ENCODE measurements at regions not wholly inside any gene's neighbourhood (a gene's known extent, or its start where the extent isn't known, plus 50 kb on each side); places are given as distances from the start of the nearest gene placed in this dataset.

DNA sequence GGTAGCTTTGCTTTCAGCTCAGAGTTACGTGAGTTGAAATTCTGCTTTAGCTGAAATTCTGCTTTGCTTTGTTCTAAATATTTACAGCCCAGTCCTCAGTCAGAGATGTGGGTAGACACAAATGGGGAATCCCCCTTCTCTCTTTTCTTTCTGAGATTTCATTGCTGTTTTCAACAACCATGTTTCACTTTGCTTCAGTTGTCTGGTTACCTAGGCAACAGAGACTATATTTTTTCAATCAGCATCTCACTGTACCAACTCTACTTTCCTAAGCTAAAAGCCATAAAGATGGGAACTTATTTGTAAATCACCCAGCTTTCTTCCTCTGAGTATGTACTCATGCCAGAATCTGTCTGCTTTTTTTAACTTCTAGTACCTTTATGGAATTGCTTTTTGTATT, 509.0 kb downstream of the OLFM4 start:
- no peak overlapping the region for H3K27ac ChIP-seq
- H3K27me3 ChIP-seq: no peaks in the 10 kb centered on the region
- H3K4me1 ChIP-seq: no peaks in the 10 kb centered on the region
- DNase-seq (ENCODE audit: extremely low spot score in 2 of 2): no peak
- intact Hi-C loops (cut with DNase I): no loop called here
- TF ChIP-seq POLR2AphosphoS5 (IDR thresholded peaks at IDR 0.05; ENCODE audit: insufficient read depth in 1 of 2, low read depth in 1 of 2) (no peak), POLR2A (IDR thresholded peaks at IDR 0.05) (no peak)
- TF ChIP-seq, protein P1, sequence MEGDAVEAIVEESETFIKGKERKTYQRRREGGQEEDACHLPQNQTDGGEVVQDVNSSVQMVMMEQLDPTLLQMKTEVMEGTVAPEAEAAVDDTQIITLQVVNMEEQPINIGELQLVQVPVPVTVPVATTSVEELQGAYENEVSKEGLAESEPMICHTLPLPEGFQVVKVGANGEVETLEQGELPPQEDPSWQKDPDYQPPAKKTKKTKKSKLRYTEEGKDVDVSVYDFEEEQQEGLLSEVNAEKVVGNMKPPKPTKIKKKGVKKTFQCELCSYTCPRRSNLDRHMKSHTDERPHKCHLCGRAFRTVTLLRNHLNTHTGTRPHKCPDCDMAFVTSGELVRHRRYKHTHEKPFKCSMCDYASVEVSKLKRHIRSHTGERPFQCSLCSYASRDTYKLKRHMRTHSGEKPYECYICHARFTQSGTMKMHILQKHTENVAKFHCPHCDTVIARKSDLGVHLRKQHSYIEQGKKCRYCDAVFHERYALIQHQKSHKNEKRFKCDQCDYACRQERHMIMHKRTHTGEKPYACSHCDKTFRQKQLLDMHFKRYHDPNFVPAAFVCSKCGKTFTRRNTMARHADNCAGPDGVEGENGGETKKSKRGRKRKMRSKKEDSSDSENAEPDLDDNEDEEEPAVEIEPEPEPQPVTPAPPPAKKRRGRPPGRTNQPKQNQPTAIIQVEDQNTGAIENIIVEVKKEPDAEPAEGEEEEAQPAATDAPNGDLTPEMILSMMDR (IDR thresholded peaks at IDR 0.05): no peak
- no peak overlapping the region for H3K4me3 ChIP-seq
- no peaks in the 10 kb centered on the region for H3K9me3 ChIP-seq
- H3K36me3 ChIP-seq: no peaks in the 10 kb centered on the region

DNA sequence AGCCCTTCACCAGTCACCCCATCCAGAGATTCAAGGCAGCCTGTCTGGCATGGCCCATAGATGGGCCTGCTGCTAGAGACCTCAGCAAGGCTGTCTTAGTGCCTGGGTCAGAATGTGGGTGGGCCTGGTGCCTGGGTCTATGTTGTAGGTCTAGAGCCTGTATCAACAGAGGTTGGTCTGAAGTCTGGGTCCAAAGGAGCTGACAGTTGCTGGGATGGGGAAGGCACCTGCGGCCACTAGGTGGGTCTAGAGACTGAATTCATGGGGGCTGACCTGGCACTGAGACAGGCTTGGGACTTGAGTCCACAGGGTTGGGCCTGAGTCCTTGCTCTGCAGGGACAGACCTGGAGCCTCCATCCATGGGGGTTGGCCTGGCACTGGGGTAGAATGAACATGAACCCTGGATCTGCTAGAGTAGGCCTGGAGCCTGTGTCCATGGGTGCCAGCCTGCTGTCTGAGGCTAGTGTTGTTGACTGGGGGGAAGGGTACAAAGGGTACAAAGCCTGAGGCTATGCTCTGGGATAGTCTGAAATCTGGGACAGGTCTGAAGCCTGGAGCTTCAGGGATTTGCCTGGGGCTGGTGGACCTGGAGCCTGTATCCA, 516.8 kb downstream of the OLFM4 start:
- Histone ChIP-seq H3K9me3 (no peaks in the 10 kb centered on the region), H3K4me1 (no peaks in the 10 kb centered on the region), H3K27me3 (no peaks in the 10 kb centered on the region), H3K27ac (no peak overlapping the region), H3K36me3 (no peaks in the 10 kb centered on the region), H3K4me3 (no peak overlapping the region)
- TF ChIP-seq POLR2A (IDR thresholded peaks at IDR 0.05) (no peak), POLR2AphosphoS5 (IDR thresholded peaks at IDR 0.05; ENCODE audit: insufficient read depth in 1 of 2, low read depth in 1 of 2) (no peak)
- TF ChIP-seq, protein P1 (IDR thresholded peaks at IDR 0.05): no peak
- intact Hi-C loops (cut with DNase I): no loop called here
- DNase-seq (ENCODE audit: extremely low spot score in 2 of 2): no peak

DNA sequence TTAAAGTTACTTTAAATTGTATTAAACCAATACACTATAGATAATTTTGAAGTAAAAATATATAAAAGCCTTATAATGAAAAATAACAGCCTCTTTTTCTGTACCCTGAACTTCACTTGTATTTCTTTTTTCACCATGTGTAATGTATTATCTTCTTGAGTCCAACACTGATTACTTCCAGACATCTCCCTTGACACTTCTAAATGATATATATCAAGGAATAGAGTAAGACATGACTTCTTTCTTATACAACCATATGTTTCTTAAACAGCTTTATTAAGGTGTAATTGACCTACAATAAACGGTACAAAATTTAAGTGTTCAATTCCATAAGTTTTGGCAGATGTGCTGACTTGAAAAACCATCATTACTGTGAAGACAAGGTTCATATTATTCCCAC, 531.9 kb downstream of the OLFM4 start:
- Histone ChIP-seq H3K4me1 (no peaks in the 10 kb centered on the region), H3K27me3 (no peaks in the 10 kb centered on the region), H3K9me3 (no peaks in the 10 kb centered on the region), H3K27ac (no peak overlapping the region), H3K36me3 (no peaks in the 10 kb centered on the region), H3K4me3 (no peak overlapping the region)
- no peak for DNase-seq (ENCODE audit: extremely low spot score in 2 of 2)
- TF ChIP-seq POLR2A (IDR thresholded peaks at IDR 0.05): no peak
- TF ChIP-seq POLR2AphosphoS5 (IDR thresholded peaks at IDR 0.05; ENCODE audit: insufficient read depth in 1 of 2, low read depth in 1 of 2): no peak
- TF ChIP-seq, protein P1 (IDR thresholded peaks at IDR 0.05): no peak
- intact Hi-C loops (cut with DNase I): no loop called here

DNA sequence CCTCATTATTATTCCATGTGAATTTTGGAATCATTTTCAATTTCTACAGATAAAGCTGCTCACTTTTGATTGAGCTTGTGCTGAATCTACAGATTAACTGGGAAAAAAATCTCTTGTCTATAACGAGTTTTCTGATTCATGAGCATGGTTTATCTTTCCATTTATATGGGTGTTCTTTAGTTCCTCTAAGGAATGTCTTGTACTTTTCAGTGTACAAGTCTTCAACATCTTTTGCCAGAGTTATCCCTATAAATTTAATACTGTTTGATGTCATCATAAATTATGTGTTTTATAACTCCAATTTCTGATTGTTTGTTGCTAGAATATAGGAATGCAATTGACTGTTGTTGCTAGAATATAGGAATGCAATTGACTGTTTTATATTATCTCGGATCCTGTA, 533.8 kb downstream of the OLFM4 start:
- no peaks in the 10 kb centered on the region for H3K4me1 ChIP-seq
- DNase-seq (ENCODE audit: extremely low spot score in 2 of 2): no peak
- H3K27me3 ChIP-seq: no peaks in the 10 kb centered on the region
- no peak overlapping the region for H3K27ac ChIP-seq
- H3K36me3 ChIP-seq: no peaks in the 10 kb centered on the region
- no peak overlapping the region for H3K4me3 ChIP-seq
- no peak for TF ChIP-seq POLR2A (IDR thresholded peaks at IDR 0.05)
- no peak for TF ChIP-seq POLR2AphosphoS5 (IDR thresholded peaks at IDR 0.05; ENCODE audit: insufficient read depth in 1 of 2, low read depth in 1 of 2)
- TF ChIP-seq, protein P1 (IDR thresholded peaks at IDR 0.05): no peak
- intact Hi-C loops (cut with DNase I): no loop called here
- no peaks in the 10 kb centered on the region for H3K9me3 ChIP-seq

DNA sequence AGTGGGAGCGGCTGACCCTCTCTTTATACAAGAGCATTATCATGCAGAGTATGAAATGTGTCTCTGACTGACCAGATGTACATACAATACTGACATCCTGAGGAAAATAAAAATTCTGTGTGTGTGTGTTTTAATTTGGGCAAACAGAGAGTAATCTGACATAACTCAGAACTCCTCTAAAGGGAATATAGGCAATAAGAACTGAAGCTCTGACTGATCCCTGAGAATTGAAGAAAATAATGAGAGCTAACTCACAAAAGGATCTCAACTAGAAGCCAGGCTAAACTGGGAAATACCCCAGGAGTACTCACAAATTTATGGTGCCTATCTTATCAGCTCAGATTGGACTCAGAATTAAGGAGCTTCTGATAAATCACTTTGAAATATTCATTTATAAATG, 539.9 kb downstream of the OLFM4 start:
- intact Hi-C loops (cut with DNase I): no loop called here
- Histone ChIP-seq H3K9me3 (no peaks in the 10 kb centered on the region), H3K4me3 (no peak overlapping the region), H3K4me1 (no peaks in the 10 kb centered on the region), H3K36me3 (no peaks in the 10 kb centered on the region), H3K27me3 (no peaks in the 10 kb centered on the region), H3K27ac (no peak overlapping the region)
- no peak for TF ChIP-seq POLR2A (IDR thresholded peaks at IDR 0.05)
- TF ChIP-seq POLR2AphosphoS5 (IDR thresholded peaks at IDR 0.05; ENCODE audit: insufficient read depth in 1 of 2, low read depth in 1 of 2): no peak
- TF ChIP-seq, protein P1 (IDR thresholded peaks at IDR 0.05): no peak
- no peak for DNase-seq (ENCODE audit: extremely low spot score in 2 of 2)
